GM12874 (cell line): ENCODE measurements at regions not wholly inside any gene's neighbourhood (a gene's known extent, or its start where the extent isn't known, plus 50 kb on each side); places are given as distances from the start of the nearest gene placed in this dataset.

Experiments
- CTCF ChIP-seq: IDR thresholded peaks from 2 replicates; pipeline ENCODE4 v1.5.1; 2011; ENCODE audit warnings: low read depth, mild to moderate bottlenecking, control low read depth, low read length, moderate library complexity; ENCODE audit not compliant: insufficient read depth

- TF ChIP-seq CTCF: no peak
These were observed 300.5 kb upstream of the PABPC4L start for GRCh38 chr4:134501973-134502643.

GRCh38 chr4:134499074-134499473 is 297.5 kb upstream of the PABPC4L start:
- no peak for TF ChIP-seq CTCF

GRCh38 chr4:134490863-134491262 is 289.3 kb upstream of the PABPC4L start:
- no peak for TF ChIP-seq CTCF

GRCh38 chr4:134471569-134471968 is 270.0 kb upstream of the PABPC4L start:
- no peak for TF ChIP-seq CTCF

- TF ChIP-seq CTCF: peak; percentile 30; the same call in 1 of the 2 replicates
These were observed 269.0 kb upstream of the PABPC4L start for GRCh38 chr4:134470544-134470943.

GRCh38 chr4:134465417-134465816 is 263.8 kb upstream of the PABPC4L start:
- no peak for TF ChIP-seq CTCF

GRCh38 chr4:134463771-134464170 is 262.2 kb upstream of the PABPC4L start:
- TF ChIP-seq CTCF: no peak
